ENCODE measurements at regions not wholly inside any gene's neighbourhood (a gene's known extent, or its start where the extent isn't known, plus 50 kb on each side); places are given as distances from the start of the nearest gene placed in this dataset.

GRCh38 chr4:131450572-131451209 lies 1698.4 kb upstream of the PCDH10 start:
- no peak for DNase-seq
- H3K36me3 Mint-ChIP-seq (ENCODE audit: low read depth), result no peaks in the 10 kb centered on the region

GRCh38 chr4:131459430-131460101 lies 1689.5 kb upstream of the PCDH10 start:
- Histone ChIP-seq H3K36me3 (ENCODE audit: insufficient read depth, low read length) (no peaks in the 10 kb centered on the region), H3K27me3 (ENCODE audit: control insufficient read depth in 1 of 2, insufficient read depth in 2 of 2, low read length in 2 of 2) (no peaks in the 10 kb centered on the region), H3K4me3 (ENCODE audit: low read length) (no peak overlapping the region), H3K27ac (ENCODE audit: low read depth in 1 of 2, low read length in 2 of 2) (no peak overlapping the region), H3K4me1 (ENCODE audit: insufficient read depth, low read length) (no peaks in the 10 kb centered on the region), H3K9me3 (ENCODE audit: control insufficient read depth in 1 of 2, insufficient read depth in 1 of 2, low read length in 2 of 2) (no peaks in the 10 kb centered on the region)
- no peak overlapping the region for H3K27ac Mint-ChIP-seq
- DNase-seq (peak in 1 of 14 experiments; percentile 1), ATAC-seq (ENCODE audit: poor library complexity) (no peak)
- POLR2A ChIA-PET, result no interaction called here
- no peaks in the 10 kb centered on the region for H3K4me1 Mint-ChIP-seq (ENCODE audit: low read depth)
- no peak for TF ChIP-seq CTCF (IDR thresholded peaks at IDR 0.05)
- intact Hi-C loops (cut with DNase I, micrococcal nuclease), result no loop called here
- no peak overlapping the region for H3K4me3 Mint-ChIP-seq
- no peaks in the 10 kb centered on the region for H3K27me3 Mint-ChIP-seq
- no peaks in the 10 kb centered on the region for H3K36me3 Mint-ChIP-seq (ENCODE audit: low read depth)
- CTCF ChIA-PET, result no interaction called here
- H3K9me3 Mint-ChIP-seq, result peaks cover 6% of the 10 kb centered on the region

More at GRCh38 chr4:131450572-131451209, 1698.4 kb upstream of the PCDH10 start:
- H3K4me1 ChIP-seq (ENCODE audit: insufficient read depth, low read length), result no peaks in the 10 kb centered on the region
- Mint-ChIP-seq H3K27ac (no peak overlapping the region), H3K4me3 (no peak overlapping the region), H3K4me1 (ENCODE audit: low read depth) (no peaks in the 10 kb centered on the region), H3K27me3 (no peaks in the 10 kb centered on the region), H3K9me3 (peaks cover 4% of the 10 kb centered on the region)
- ChIA-PET POLR2A (no interaction called here), CTCF (no interaction called here)
- H3K36me3 ChIP-seq (ENCODE audit: insufficient read depth, low read length), result no peaks in the 10 kb centered on the region
- TF ChIP-seq CTCF (IDR thresholded peaks at IDR 0.05), result no peak
- intact Hi-C loops (cut with DNase I, micrococcal nuclease), result no loop called here
- no peak overlapping the region for H3K4me3 ChIP-seq (ENCODE audit: low read length)
- H3K27ac ChIP-seq (ENCODE audit: low read depth in 1 of 2, low read length in 2 of 2), result no peak overlapping the region
- H3K27me3 ChIP-seq (ENCODE audit: control insufficient read depth in 1 of 2, insufficient read depth in 2 of 2, low read length in 2 of 2), result no peaks in the 10 kb centered on the region
- ATAC-seq (ENCODE audit: poor library complexity), result no peak
- no peaks in the 10 kb centered on the region for H3K9me3 ChIP-seq (ENCODE audit: control insufficient read depth in 1 of 2, insufficient read depth in 1 of 2, low read length in 2 of 2)

GRCh38 chr4:131470360-131470759 lies 1678.7 kb upstream of the PCDH10 start:
- intact Hi-C loops (cut with DNase I, micrococcal nuclease), result no loop called here
- no peaks in the 10 kb centered on the region for H3K4me1 Mint-ChIP-seq (ENCODE audit: low read depth)
- no peaks in the 10 kb centered on the region for H3K4me1 ChIP-seq (ENCODE audit: insufficient read depth, low read length)
- H3K36me3 ChIP-seq (ENCODE audit: insufficient read depth, low read length), result no peaks in the 10 kb centered on the region
- H3K9me3 Mint-ChIP-seq, result peaks cover 4% of the 10 kb centered on the region
- H3K4me3 Mint-ChIP-seq, result no peak overlapping the region
- H3K27me3 ChIP-seq (ENCODE audit: control insufficient read depth in 1 of 2, insufficient read depth in 2 of 2, low read length in 2 of 2), result no peaks in the 10 kb centered on the region
- H3K36me3 Mint-ChIP-seq (ENCODE audit: low read depth), result no peaks in the 10 kb centered on the region
- TF ChIP-seq CTCF (IDR thresholded peaks at IDR 0.05), result no peak
- H3K27ac ChIP-seq (ENCODE audit: low read depth in 1 of 2, low read length in 2 of 2), result no peak overlapping the region
- peaks cover 0 to 8% of the 10 kb centered on the region in 2 experiments for H3K9me3 ChIP-seq (ENCODE audit: control insufficient read depth in 1 of 2, insufficient read depth in 1 of 2, low read length in 2 of 2)
- ChIA-PET POLR2A (no interaction called here), CTCF (no interaction called here)
- no peak overlapping the region for H3K27ac Mint-ChIP-seq
- DNase-seq (no peak), ATAC-seq (ENCODE audit: poor library complexity) (no peak)
- H3K27me3 Mint-ChIP-seq, result no peaks in the 10 kb centered on the region
- H3K4me3 ChIP-seq (ENCODE audit: low read length), result no peak overlapping the region

Data from CD4-positive, alpha-beta T cell (primary cell).